ENCODE measurements at regions not wholly inside any gene's neighbourhood (a gene's known extent, or its start where the extent isn't known, plus 50 kb on each side); places are given as distances from the start of the nearest gene placed in this dataset.

DNA sequence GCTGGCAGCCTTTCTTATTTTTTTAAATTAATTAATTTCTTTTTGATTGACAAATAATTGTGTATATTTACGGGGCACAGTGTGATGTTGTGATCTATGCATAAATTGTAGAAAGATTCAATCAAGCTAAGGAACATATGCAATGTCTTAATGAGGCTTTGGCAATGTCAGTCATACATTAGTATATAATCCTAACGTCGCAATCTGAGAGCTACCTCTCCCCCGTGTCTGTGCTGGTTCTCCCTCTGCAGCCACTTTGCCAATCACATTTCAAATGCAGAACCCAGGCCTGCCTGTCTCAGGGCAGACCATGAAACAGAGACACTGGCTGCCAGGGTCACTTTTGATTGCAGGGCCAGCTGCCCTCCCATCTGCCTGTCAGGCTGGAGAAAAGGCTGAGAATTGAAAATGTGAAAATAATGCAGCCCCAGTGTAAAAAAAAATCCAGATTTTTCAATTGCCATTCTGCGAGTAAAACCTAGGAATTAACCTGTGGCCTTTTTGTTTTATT, 56.3 kb downstream of the SLC24A2 start:
- DNase-seq = no peak

DNA sequence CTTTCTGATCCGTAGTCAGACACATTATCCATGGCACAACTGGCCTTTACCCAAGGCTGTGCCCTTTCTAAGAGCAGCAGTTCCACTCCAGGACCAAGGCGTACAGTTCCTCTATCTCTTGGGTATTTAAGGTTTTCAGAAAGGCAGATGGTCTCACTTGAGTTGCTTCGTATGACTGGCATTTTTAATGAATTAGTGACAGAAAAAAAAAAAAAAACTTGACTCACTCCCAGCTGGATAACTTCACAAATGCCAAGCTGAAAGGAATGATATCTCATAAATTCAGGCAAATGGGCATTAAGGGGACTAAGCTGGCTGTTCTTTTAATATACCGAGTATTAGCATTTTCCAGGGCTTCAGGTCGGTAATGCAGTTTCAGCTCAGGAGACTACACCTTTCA, 60.7 kb downstream of the SLC24A2 start:
- no peak for DNase-seq

DNA sequence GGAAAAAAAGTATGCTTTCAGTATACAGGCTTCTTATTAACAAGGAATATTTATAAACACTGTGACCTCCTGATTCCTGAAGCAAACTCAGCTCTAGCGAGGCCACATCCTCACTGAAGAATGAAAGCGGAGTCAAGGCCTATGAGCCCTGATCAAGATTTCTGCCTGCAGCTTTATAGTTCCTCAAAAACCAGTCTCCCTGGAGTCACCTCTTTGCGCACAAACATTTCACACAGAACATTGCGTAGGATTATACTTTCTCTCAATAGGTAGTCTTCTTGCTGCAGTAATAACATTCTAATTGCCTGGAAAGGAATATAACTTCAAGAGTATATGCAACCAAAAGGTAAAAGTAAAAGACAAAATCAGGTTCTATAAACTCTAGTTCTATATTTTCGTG, 62.9 kb downstream of the SLC24A2 start:
- DNase-seq = no peak

DNA sequence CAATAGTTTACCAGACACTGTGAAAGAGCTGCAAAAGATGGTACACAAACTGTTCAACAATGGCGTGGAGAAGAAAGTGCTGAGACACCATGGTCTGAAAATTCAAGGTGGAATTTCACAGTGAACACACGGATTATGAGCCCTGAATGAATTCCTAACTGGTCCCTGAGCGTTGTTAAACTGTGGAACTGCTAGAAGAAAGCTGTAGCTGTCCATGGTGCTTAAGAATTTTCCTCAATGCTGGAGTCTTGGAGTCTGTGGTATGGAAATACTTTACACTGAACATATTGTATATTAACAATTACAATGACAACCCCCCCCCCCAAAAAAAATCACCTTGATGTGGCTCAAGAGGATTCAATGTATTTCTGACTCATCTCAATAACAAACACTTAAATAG, 68.5 kb downstream of the SLC24A2 start:
- DNase-seq = no peak

DNA sequence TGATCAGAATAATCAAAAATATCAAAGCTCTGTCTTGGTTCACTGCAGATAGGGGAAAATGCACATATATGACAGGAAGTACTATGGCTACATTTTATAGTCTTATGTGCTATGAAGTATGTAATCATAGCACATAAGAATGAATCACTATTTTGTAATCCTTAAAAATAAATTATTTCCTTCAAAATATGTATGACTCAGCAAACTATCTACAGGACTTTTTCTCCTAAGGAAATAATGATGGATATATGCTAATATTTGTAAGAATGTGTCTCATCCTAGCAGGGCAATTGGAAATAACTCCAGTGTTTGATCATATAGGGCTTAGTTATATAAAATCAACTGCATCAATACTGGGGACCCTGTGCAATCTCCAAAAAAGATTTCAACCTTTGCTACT, 85.1 kb downstream of the SLC24A2 start:
- no peak for DNase-seq

DNA sequence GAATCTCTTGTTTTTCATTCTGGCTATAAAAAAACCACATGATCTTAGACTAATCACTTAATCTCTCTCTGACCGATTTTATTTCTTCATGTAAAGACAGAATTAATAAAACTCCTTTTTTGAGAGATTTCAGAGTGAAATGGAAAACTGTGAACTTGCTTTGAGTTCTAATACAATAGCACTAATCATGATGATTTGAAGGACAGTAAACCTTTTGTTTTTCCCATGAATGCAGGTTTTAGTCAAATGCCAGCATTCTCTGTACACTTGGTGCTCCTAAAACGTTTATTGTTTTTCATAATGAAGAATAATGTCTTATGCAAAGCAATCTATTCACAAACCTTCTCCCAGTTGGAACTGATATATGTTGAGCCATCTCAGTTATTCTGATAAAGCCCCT, 86.8 kb downstream of the SLC24A2 start:
- DNase-seq = no peak

DNA sequence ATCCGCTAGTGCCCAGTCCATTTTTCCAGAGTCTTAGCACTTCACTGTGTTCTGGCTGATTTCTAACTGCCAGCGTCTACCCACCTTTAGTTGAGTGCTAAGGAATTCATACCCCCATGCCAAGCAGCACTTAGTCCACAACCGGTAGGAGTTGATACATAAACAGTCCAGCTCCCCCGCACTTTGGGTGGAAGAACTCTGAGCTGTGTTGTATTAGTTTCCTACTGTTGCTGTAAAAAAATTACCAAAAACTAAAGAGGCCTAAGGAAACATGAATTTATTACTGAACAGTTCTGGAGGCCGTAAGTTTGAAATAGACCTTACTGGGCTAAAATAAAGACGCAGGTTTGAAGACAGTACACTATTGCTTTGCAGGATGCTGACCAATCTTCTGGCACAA, 87.6 kb downstream of the SLC24A2 start:
- no peak for DNase-seq

DNA sequence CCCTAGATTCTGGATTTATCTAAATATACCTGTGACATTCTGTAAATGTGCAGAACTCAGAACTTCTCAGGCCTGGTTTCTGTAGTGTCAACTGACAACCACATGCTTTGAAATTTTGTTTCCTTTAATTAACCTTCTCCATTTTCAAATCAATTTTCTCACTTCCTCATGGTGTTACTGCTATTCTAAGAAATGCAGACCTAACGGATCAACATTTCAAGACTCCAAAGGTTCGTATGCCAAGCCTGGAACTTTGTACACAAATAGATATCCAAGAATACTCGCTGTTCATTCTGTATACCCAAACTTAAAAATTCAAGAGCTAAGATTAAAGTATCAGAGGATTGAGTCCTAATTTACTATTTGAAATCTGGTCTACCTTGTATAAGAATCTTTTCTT, 88.1 kb downstream of the SLC24A2 start:
- no peak for DNase-seq

DNA sequence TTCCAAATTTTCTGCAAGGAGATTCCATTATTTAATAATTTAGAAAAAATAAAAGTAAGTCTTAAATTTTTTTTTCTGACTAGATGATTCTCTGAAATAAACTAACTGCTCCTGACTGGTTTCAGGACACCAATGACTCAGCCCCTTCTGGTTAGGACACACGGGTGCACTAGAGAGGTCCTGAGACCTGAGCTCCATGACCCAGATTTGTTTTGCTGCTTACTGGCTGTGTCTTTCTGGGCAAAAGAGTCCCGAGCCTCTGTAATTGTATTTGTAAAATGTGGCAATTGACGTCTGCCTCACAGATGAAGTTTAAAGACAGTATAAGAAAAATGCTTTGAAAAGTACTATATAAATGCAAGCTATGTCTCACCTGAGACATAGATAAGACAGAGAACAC, 89.1 kb downstream of the SLC24A2 start:
- no peak for DNase-seq

DNA sequence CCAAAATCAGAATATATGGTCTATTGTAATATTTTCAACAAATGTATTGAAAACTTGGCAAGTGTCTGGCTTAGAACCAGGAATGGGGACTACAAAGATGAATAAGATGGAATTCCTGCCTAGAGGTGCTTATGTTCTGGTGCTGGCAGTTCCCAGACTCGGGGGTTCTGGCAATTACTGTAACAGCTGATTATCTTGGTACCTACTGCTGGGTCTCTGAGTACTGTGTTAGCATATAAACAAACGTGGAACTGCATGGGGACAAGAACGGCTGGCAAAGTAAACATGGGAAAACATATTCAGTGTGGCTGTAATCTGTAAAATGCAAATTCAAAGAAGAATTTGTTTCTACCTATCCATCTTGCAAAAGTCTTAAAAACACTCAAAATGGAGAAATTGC, 89.9 kb downstream of the SLC24A2 start:
- no peak for DNase-seq

DNA sequence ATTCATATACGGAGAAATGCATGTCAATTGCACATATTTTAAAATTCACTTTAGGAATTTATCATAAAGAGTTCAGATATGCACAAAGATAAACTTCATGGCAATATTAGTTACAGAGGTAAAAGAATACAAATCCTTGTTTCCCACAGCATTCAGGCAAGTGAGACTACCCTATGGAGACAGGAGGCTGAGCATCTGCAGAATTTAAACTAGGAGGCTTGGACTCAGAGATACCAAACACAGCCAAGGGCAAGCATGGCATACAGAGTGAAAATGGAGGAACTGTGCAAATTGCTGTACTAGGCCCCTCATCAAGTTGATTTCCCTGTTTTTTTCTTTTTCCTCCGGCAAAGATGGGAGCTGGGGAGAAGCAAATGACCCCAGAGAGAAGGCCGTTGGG, 94.2 kb downstream of the SLC24A2 start:
- DNase-seq = no peak

DNA sequence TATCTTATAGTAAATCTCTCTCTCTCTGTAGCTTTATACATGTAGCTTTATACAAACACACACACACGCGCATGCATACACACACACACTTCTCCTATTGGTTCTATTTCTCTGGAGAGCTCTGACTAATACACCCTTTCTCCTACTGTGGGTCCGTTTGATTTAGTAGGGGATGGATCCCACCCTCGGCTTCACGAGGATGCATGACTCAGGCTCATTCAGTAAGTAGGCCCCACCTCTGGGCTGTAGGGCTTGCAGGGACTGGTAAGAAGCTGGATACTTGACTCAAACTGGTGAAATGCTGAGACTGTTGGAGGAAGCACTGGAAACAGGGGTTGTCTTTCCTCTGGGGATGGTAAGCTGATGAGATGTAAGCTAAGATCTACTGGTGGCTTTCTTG, 98.7 kb downstream of the SLC24A2 start:
- DNase-seq = no peak

DNA sequence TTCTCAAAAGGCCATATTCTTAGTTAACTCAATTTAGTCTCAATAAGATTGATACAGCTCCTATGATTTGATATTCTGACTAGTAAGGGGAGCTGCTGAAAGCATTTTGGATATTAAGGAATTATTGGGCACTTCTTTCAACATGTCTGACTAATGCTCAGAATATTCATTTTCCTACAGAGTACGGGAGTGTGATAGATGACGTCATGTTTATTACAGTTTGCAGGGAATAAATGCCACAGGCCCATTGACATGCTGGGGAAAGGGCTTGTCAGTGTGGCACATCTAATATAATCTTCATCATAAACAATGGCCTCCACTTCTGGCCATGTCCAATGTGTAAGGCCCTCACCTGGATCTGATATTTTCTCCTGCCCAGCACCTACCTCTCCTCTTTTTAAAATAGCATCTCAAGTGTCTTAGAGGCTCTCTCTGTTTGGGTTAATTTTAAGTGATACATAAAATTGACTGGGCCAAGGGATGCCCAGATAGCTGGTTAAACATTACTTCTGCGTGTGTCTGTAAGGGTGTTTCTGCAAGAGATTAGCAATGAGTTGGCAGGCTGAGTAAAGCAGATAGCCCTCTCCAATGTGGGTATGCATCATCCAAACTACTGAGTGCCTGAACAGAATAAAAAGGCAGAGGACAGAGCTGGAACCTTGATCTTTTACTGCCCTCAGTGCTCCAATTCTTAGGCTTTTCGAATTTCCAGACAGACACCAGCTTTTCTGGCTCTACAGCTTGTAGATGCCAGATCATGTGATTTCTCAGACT, 99.3 kb downstream of the SLC24A2 start:
- no peak for DNase-seq

DNA sequence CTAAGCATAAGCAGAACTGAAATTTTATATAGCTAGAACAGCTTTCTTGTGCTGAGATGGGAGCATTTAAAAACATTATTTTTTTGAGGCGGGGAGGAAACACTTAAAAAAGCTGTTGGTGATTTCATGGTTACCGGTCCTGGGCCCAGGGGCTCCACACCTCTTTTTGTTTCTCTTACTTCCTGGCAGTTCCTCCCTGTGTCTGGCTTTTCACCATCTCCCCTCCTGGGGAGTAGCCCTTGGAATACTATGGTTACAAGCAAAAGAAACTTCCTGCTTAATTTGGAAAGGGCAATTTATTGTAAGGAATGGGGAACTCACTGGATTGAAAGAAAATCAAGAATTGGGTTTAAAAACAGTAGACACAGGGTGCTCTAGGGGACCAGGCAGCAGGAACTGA, 105.1 kb downstream of the SLC24A2 start:
- DNase-seq = no peak

DNA sequence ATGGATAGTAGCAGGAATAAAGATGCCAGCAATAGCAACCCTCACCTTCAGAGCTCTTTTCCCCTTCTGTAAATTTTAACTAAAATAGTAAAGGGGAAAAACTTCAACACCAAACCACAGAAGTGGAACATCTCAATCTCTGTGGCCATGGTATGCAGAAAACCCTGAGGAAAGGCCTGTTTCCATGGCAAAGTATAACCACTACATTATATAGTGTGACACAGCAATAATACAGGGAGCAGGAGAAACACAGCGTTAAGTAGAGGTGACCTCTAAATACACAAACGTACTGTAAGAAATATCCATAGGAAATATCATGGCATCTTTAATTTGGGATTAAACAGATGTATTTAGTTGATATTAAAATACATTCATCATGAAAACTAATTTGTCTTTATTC, 106.4 kb downstream of the SLC24A2 start:
- no peak for DNase-seq

DNA sequence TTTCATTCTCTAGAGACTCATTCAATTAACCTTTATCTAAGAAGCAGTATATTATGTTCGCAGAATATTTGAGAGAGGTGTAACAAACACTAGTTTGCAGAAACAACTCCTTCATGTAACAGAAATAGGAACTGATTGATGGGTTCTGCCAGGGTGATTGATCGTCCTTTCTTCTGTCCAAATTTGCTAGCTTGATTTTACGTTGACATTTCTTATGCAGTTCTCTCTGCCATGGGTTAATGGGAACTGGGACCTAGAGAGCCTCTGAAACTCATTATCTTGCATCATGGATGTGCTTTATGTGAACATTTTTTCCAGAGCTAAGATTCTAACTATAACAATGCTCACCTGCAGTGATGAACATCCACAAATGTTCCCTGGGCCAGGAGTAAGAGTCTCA, 107.0 kb downstream of the SLC24A2 start:
- DNase-seq = no peak

DNA sequence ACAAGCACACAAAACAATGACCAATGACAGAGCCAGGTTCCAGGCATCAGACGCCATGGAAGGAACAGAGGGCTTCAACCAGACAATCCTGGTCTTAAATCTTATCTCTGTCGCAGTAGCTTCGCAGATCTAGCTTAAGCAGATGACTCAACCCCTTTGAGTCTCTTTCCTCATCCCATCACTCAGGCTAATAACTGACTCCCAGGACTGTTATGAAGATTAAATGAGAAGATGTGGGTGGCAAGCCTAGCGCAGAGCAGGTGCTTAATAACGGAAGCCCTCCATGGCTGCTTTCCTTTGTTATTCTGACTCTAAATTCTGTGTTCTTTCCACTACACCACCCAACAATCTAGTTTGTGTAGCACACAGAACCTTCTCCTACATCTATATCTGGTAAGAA, 110.9 kb downstream of the SLC24A2 start:
- DNase-seq = no peak

DNA sequence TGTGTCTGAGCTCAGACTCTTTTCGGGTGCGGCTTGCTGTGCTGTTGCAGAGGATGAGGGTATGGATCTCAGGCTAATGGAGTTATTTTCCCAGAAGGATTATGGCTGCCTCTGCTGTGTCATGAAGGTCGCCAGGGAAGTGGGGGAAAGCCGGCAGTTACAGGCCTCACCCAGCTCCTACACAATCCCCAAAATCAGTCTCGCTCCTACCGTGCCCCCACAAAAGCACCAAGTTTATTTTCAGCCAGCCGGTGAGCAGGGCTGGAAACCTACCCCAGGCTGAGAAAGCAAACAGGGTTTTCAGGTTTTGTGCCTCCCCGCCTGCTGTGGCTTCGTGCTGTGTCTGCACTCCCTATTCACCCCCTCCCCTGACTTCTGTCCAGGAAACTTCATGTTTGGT, 113.3 kb downstream of the SLC24A2 start:
- no peak for DNase-seq

DNA sequence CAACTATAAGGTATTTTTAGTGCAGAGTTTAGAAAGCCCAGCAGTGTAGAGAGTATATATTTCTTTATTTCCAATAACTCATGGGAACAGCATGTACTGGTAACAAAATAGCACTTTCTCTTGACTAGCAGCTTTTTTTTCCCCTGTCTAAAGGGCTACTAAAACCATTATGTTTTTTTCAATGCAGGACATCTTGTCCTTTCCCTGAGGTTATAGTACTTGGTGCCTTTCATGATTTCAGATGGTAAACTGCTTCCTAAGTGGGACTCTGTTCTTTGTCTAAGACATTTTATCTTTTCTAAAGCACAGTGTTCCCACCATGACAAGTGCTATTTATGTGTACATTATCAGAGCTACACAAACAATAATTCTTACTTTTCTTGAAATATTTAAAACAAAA, 122.3 kb downstream of the SLC24A2 start:
- DNase-seq = no peak

DNA sequence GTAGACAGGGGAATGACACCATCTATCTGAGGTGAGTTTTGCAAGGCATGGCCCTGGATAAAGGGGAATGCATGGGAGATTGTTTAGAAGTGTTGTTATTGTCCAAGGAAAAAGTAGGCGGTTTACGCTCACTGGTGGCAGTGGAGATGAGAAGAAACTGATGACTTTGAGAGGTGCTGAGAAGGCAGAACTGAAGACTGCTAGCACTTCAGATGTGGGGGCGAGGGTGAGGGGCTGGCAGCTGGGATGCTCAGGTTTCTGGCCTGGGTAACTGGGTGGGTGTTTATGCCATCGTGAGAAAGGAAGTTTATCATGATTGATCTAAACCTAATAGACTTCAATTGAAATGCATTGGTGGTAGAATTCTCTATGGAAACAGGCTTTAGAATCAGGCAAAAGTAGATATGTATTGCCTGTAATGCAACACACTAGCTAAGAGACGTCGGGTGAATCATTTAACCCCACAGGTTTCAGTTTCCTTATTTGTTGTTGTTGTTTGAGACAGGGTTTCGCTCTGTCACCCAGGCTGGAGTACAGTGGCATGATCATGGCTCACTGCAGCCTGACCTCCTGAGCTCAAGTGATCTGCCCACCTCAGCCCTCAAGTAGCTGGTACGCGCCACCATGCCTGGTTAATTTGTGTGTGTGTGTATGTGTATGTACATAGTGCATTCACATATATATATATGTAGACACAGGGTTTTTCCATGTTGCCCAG, 123.5 kb downstream of the SLC24A2 start:
- peak; percentile 22 to 23 for DNase-seq

DNA sequence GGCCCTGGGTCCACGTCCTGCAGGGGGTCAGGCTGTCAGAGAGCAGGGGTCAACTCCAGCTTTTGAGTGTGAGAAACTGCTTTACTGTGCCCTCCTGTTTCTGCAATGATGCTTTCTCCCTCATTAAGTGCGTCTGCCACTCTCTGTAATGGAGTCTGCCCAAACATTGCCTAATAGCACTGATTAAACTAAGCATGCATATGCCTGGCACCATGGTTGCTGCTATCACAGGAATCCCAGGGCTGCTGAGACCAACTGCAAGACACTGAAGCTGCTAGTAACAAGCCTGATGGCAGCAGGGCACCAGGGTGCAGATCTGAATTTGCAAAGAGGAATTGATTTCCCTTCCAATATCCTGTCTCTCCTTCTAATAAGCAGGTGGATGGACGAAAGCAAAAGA, 125.3 kb downstream of the SLC24A2 start:
- no peak for DNase-seq

DNA sequence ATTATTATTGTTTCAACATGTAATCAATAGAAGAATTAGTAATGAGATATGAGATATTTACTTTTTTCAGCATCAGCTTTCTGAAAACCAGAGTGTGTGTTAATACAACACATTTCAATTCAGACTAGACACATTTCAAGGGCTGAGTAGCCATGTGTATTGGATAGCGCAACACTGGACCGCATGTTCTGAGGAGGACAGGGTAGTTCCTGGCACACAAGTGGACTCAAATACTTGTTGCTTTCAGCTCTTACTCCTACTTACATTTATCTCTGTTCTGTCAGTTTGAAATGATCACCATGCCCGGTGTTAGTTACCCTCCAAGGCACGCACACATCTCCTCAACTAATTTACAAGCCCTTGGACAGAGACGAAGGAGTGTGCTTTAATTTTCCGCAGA, 126.6 kb downstream of the SLC24A2 start:
- no peak for DNase-seq

DNA sequence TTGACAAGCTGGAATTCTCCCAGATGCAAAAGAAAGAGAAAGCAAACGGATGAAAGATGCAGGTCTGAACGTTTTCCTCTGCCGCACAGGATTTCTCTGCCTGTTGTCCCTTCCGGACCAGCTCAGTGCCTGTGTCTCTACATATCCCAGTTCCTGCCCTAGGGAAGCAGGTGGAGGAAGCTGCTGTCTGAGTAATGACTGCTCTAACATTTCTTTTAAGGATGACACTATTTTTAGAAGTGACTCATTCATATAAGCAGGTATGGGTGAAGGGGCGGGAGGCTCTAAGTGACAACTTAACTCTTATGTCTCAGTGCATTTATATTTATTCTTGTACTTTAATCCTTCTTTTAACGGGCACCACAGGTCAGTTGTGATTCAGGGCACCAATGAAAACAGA, 128.8 kb downstream of the SLC24A2 start:
- DNase-seq = no peak

DNA sequence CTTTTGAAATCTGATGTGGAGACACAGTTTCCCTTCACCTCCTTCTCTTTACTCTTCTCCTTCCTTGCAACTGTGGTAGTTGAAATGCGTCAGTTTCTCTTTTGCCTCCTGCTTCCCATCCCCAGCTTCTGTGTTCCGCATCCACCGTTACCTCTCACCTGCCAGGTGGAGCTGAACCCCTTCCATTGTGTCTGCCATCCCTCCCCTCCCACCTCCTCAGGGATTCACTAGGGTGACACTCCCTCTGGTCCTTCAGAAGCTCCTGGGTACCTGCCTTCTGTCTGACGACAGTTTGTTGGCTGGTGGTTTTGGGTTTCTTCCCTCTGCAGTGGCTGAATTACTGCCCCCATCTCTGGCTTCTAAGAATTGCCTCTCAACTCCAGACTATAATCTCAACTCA, 132.1 kb downstream of the SLC24A2 start:
- DNase-seq = no peak

DNA sequence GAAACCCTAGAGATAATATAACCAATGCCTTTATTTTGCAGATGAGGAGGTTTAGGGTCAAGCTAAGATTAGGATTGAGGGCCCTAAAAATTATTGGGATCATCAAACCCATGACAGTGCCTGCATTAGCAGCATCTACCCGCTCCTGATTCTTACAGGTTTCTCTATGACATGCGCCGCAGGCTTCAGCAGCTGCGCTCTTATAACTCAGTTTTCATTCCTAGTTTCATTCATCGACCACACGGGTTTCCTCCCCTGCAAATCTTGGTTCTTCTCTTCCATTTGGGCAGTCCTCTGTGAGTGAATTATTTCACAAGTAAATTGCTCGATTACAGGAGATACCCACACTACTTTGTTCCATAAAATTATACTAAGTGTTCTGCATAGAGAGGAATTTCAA, 137.2 kb downstream of the SLC24A2 start:
- DNase-seq = no peak
